HEK293 (cell line): ENCODE measurements at regions not wholly inside any gene's neighbourhood (a gene's known extent, or its start where the extent isn't known, plus 50 kb on each side); places are given as distances from the start of the nearest gene placed in this dataset.

ENCODE experiments used
- SP2 ChIP-seq: fragments of 450-650 bp; formaldehyde crosslinking; IDR thresholded peaks from 2 replicates; pipeline ENCODE4 v1.5.1; 2016; ENCODE audit warnings: missing biosample characterization, missing genetic modification characterization
- ZNF561 ChIP-seq: fragments of 450-650 bp; IDR thresholded peaks from 2 replicates; pipeline ENCODE4 v1.5.1; 2018; ENCODE audit warnings: missing biosample characterization, missing genetic modification characterization, borderline replicate concordance
- ZNF768 ChIP-seq: fragments of 450-650 bp; formaldehyde crosslinking; IDR thresholded peaks from 2 replicates; pipeline ENCODE4 v1.5.1; 2018; ENCODE audit warnings: missing biosample characterization, mild to moderate bottlenecking, missing genetic modification characterization
- TF ChIP-seq, protein P1 (sequence below): fragments of 450-650 bp; formaldehyde crosslinking; IDR thresholded peaks from 2 replicates; pipeline ENCODE4 v1.5.1; 2016; ENCODE audit warnings: missing biosample characterization, missing genetic modification characterization

- TF ChIP-seq, protein P1, sequence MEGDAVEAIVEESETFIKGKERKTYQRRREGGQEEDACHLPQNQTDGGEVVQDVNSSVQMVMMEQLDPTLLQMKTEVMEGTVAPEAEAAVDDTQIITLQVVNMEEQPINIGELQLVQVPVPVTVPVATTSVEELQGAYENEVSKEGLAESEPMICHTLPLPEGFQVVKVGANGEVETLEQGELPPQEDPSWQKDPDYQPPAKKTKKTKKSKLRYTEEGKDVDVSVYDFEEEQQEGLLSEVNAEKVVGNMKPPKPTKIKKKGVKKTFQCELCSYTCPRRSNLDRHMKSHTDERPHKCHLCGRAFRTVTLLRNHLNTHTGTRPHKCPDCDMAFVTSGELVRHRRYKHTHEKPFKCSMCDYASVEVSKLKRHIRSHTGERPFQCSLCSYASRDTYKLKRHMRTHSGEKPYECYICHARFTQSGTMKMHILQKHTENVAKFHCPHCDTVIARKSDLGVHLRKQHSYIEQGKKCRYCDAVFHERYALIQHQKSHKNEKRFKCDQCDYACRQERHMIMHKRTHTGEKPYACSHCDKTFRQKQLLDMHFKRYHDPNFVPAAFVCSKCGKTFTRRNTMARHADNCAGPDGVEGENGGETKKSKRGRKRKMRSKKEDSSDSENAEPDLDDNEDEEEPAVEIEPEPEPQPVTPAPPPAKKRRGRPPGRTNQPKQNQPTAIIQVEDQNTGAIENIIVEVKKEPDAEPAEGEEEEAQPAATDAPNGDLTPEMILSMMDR (tag by site-specific recombination), result no peak
- TF ChIP-seq SP2 (no peak), ZNF561 (tag by site-specific recombination) (no peak), ZNF768 (tag by site-specific recombination) (no peak)
Measured at GRCh38 chr9:110101531-110102161, 106.3 kb downstream of the C9orf152 start.
